Peyer's patch (tissue), 4 donors: ENCODE measurements at regions not wholly inside any gene's neighbourhood (a gene's known extent, or its start where the extent isn't known, plus 50 kb on each side); places are given as distances from the start of the nearest gene placed in this dataset.
"Not testable (repeated sequence)": the region's sequence is repeated elsewhere in the genome, so short reads cannot be mapped to it uniquely, and the experiment has no call there.

Experiments
- DNase-seq, 3 donors: peaks; one replicate each; pipeline ENCODE4 v3.0.0-alpha.2; 2017 to 2019
- H3K27ac ChIP-seq, 4 donors: fragments of 200-600 bp; sonication (generic); one replicate each; pipeline ENCODE4 v1.5.1; 2016 to 2019
- H3K27me3 ChIP-seq, 2 donors: fragments of 200-600 bp; sonication (generic); one replicate each; pipeline ENCODE4 v1.5.1; 2019
- H3K36me3 ChIP-seq, 3 donors: fragments of 200-600 bp; sonication (generic); one replicate each; pipeline ENCODE4 v1.5.1; 2016 to 2019
- H3K4me1 ChIP-seq, 4 donors: fragments of 200-600 bp; sonication (generic); one replicate each; pipeline ENCODE4 v1.5.1; 2016 to 2019
- H3K4me3 ChIP-seq, 4 donors: fragments of 200-600 bp; sonication (generic); 1 replicate in 3 of 4; 2 replicates in 1 of 4; pipeline ENCODE4 v1.5.1; 2016 to 2019; ENCODE audit warnings: mild to moderate bottlenecking in 1 of 4
- H3K9me3 ChIP-seq, 4 donors: fragments of 200-600 bp; sonication (generic); one replicate each; pipeline ENCODE4 v1.5.1; 2016 to 2019; ENCODE audit warnings: mild to moderate bottlenecking in 1 of 4
- POLR2A ChIP-seq, 2 donors: fragments of 450-650 bp; IDR thresholded peaks; one replicate each; pipeline ENCODE4 v1.5.1; 2017; ENCODE audit warnings: antibody characterized with exemption in 2 of 2, mild to moderate bottlenecking in 2 of 2, moderate library complexity in 2 of 2
- TF ChIP-seq, protein P1 (sequence below), 6 experiments: fragments of 450-650 bp in 4 of 6; fragments of 200-600 bp in 2 of 6; sonication (generic) in 1 of 6; IDR thresholded peaks; one replicate each; pipeline ENCODE4 v1.5.1; 2017 to 2019; ENCODE audit warnings: antibody characterized with exemption in 6 of 6, mild to moderate bottlenecking in 3 of 6, moderate library complexity in 1 of 6

- Histone ChIP-seq H3K27me3 (no peaks in the 10 kb centered on the region), H3K4me3 (no peak overlapping the region), H3K36me3 (no peaks in the 10 kb centered on the region), H3K9me3 (no peaks in the 10 kb centered on the region), H3K4me1 (no peaks in the 10 kb centered on the region), H3K27ac (no peak overlapping the region)
- no peak for DNase-seq
- TF ChIP-seq, protein P1, sequence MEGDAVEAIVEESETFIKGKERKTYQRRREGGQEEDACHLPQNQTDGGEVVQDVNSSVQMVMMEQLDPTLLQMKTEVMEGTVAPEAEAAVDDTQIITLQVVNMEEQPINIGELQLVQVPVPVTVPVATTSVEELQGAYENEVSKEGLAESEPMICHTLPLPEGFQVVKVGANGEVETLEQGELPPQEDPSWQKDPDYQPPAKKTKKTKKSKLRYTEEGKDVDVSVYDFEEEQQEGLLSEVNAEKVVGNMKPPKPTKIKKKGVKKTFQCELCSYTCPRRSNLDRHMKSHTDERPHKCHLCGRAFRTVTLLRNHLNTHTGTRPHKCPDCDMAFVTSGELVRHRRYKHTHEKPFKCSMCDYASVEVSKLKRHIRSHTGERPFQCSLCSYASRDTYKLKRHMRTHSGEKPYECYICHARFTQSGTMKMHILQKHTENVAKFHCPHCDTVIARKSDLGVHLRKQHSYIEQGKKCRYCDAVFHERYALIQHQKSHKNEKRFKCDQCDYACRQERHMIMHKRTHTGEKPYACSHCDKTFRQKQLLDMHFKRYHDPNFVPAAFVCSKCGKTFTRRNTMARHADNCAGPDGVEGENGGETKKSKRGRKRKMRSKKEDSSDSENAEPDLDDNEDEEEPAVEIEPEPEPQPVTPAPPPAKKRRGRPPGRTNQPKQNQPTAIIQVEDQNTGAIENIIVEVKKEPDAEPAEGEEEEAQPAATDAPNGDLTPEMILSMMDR (IDR thresholded peaks at IDR 0.05) = no peak
- no peak for TF ChIP-seq POLR2A (IDR thresholded peaks at IDR 0.05)
These were observed 203.1 kb upstream of the ATP6AP2 start for GRCh38 chrX:40377684-40378083.

- no peak for TF ChIP-seq POLR2A (IDR thresholded peaks at IDR 0.05)
- TF ChIP-seq, protein P1 (IDR thresholded peaks at IDR 0.05) = no peak
- H3K4me3 ChIP-seq = no peak overlapping the region
- H3K27ac ChIP-seq = no peak overlapping the region
These were observed 206.3 kb upstream of the ATP6AP2 start for GRCh38 chrX:40374486-40374885.

GRCh38 chrX:40373641-40374040, 207.1 kb upstream of the ATP6AP2 start:
- Histone ChIP-seq H3K9me3 (no peaks in the 10 kb centered on the region), H3K36me3 (no peaks in the 10 kb centered on the region), H3K27ac (no peak overlapping the region), H3K27me3 (no peaks in the 10 kb centered on the region), H3K4me1 (no peaks in the 10 kb centered on the region), H3K4me3 (no peak overlapping the region)
- no peak for TF ChIP-seq POLR2A (IDR thresholded peaks at IDR 0.05)
- DNase-seq = peak in 1 of 3 donors; percentile 23

More at GRCh38 chrX:40374486-40374885, 206.3 kb upstream of the ATP6AP2 start:
- H3K4me1 ChIP-seq = no peaks in the 10 kb centered on the region
- H3K9me3 ChIP-seq = no peaks in the 10 kb centered on the region
- no peaks in the 10 kb centered on the region for H3K27me3 ChIP-seq
- DNase-seq = peak in 1 of 3 donors; percentile 18
- no peaks in the 10 kb centered on the region for H3K36me3 ChIP-seq

GRCh38 chrX:40373025-40373424, 207.7 kb upstream of the ATP6AP2 start:
- no peak for DNase-seq
- no peak for TF ChIP-seq POLR2A (IDR thresholded peaks at IDR 0.05)
- Histone ChIP-seq H3K36me3 (no peaks in the 10 kb centered on the region), H3K27ac (no peak overlapping the region), H3K9me3 (no peaks in the 10 kb centered on the region), H3K27me3 (no peaks in the 10 kb centered on the region), H3K4me3 (no peak overlapping the region), H3K4me1 (no peaks in the 10 kb centered on the region)

GRCh38 chrX:40371376-40371775, 209.4 kb upstream of the ATP6AP2 start:
- Histone ChIP-seq H3K4me3 (no peak overlapping the region), H3K4me1 (no peaks in the 10 kb centered on the region), H3K9me3 (no peaks in the 10 kb centered on the region), H3K36me3 (no peaks in the 10 kb centered on the region), H3K27ac (no peak overlapping the region), H3K27me3 (no peaks in the 10 kb centered on the region)
- TF ChIP-seq POLR2A (IDR thresholded peaks at IDR 0.05) = no peak
- TF ChIP-seq, protein P1 (IDR thresholded peaks at IDR 0.05) = no peak
- DNase-seq = no peak

- no peaks in the 10 kb centered on the region for H3K36me3 ChIP-seq
- no peak overlapping the region for H3K27ac ChIP-seq
- H3K27me3 ChIP-seq = no peaks in the 10 kb centered on the region
- H3K9me3 ChIP-seq = no peaks in the 10 kb centered on the region
- no peak overlapping the region for H3K4me3 ChIP-seq
- DNase-seq = no peak
- H3K4me1 ChIP-seq = no peaks in the 10 kb centered on the region
- TF ChIP-seq, protein P1 (IDR thresholded peaks at IDR 0.05) = no peak
- TF ChIP-seq POLR2A (IDR thresholded peaks at IDR 0.05) = no peak
These were observed 212.1 kb upstream of the ATP6AP2 start for GRCh38 chrX:40368611-40369061.

DNA sequence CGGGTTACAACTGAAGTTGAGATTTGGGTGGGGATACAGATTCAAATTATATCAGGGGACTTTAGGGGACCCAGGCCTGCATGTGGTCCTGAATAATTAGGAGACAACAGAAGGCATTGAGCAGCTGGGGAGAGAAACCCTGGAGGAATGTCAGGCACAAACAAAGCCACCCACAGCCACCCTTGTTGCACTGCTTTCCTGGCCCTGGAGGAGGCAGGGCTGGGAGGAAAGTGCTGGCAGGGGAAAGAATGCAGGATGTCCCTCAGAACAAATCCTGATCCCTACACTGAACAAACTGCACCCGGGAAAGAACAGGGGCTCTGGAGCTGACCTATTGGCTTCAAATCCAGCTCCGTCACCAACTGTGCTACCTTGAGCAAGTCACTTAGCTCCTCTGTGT, 214.1 kb upstream of the ATP6AP2 start:
- Histone ChIP-seq H3K4me1 (no peaks in the 10 kb centered on the region), H3K4me3 (no peak overlapping the region), H3K27me3 (no peaks in the 10 kb centered on the region), H3K27ac (no peak overlapping the region), H3K9me3 (no peaks in the 10 kb centered on the region), H3K36me3 (no peaks in the 10 kb centered on the region)
- no peak for DNase-seq
- TF ChIP-seq POLR2A (IDR thresholded peaks at IDR 0.05) = no peak

GRCh38 chrX:40362291-40362690, 218.5 kb upstream of the ATP6AP2 start:
- H3K27me3 ChIP-seq, H3K4me1 ChIP-seq, H3K4me3 ChIP-seq, H3K27ac ChIP-seq, DNase-seq, H3K36me3 ChIP-seq, H3K9me3 ChIP-seq: not testable (repeated sequence)
